PC-3 (cell line): ENCODE measurements at regions not wholly inside any gene's neighbourhood (a gene's known extent, or its start where the extent isn't known, plus 50 kb on each side); places are given as distances from the start of the nearest gene placed in this dataset.

Source experiments
- ATAC-seq: fragments of 200-7000 bp; cut with Tn5 transposase; 2 replicates; pipeline ENCODE4 v1.9.1; 2020; ENCODE audit warnings: mild to moderate bottlenecking, moderate library complexity
- BruUV-seq: library from RNA; stranded (reverse); fragments of 400-500 nt; replicated peaks from 2 replicates; lab custom pipeline; 2021; lab: Mats Ljungman, UMichigan
- CTCF ChIA-PET: fragments of 300-600 bp; sonication (Branson Sonifier 250); formaldehyde crosslinking; loops from one replicate; lab custom pipeline; 2022; ENCODE audit warnings: antibody characterized with exemption; lab: Charles Lee
- POLR2A ChIA-PET: fragments of 300-600 bp; sonication (Branson Sonifier 250); formaldehyde crosslinking; loops from one replicate; lab custom pipeline; 2022; ENCODE audit warnings: antibody characterized with exemption; ENCODE audit not compliant: unreplicated experiment; lab: Charles Lee
- DNase-seq: peaks from one replicate; pipeline ENCODE4 v3.0.0-alpha.2; 2015
- H2AFZ ChIP-seq: fragments of 300-600 bp; sonication (generic); 2 replicates; pipeline ENCODE4 v1.6.0; 2016; ENCODE audit warnings: antibody characterized with exemption, low read length
- H3F3A ChIP-seq: fragments of 300-600 bp; sonication (generic); one replicate; pipeline ENCODE4 v1.6.0; 2017; ENCODE audit warnings: antibody characterized with exemption, low read length, control low read depth, mild to moderate bottlenecking; ENCODE audit not compliant: unreplicated experiment
- H3K27ac ChIP-seq: fragments of 300-600 bp; sonication (generic); 2 replicates; pipeline ENCODE4 v1.5.1; 2016; ENCODE audit warnings: mild to moderate bottlenecking, low read length
- H3K27me3 ChIP-seq: fragments of 300-600 bp; sonication (generic); 2 replicates; pipeline ENCODE4 v1.6.1; 2016; ENCODE audit warnings: low read length, mixed read lengths
- H3K36me3 ChIP-seq: fragments of 300-600 bp; sonication (generic); 2 replicates; pipeline ENCODE4 v1.6.1; 2016; ENCODE audit warnings: low read depth, mixed run types, low read length, mixed read lengths
- H3K4me1 ChIP-seq: fragments of 300-600 bp; sonication (generic); 2 replicates; pipeline ENCODE4 v1.5.1; 2016; ENCODE audit warnings: low read length; ENCODE audit not compliant: insufficient read depth
- H3K4me2 ChIP-seq: fragments of 300-600 bp; sonication (generic); 2 replicates; pipeline ENCODE4 v1.6.0; 2016; ENCODE audit warnings: low read length
- H3K4me3 ChIP-seq: fragments of 300-600 bp; sonication (generic); 2 replicates; pipeline ENCODE4 v1.5.1; 2016; ENCODE audit warnings: mild to moderate bottlenecking, low read length, mixed read lengths
- H3K79me2 ChIP-seq: fragments of 300-600 bp; sonication (generic); 2 replicates; pipeline ENCODE4 v1.6.1; 2017; ENCODE audit warnings: low read length, mixed read lengths
- H3K9ac ChIP-seq: fragments of 300-600 bp; sonication (generic); 2 replicates; pipeline ENCODE4 v1.6.0; 2016; ENCODE audit warnings: mild to moderate bottlenecking, low read length
- H3K9me2 ChIP-seq: fragments of 300-600 bp; sonication (generic); replicated peaks from 2 replicates; pipeline ENCODE4 v1.6.1; 2016; ENCODE audit warnings: mixed run types, low read length, mixed read lengths
- H3K9me3 ChIP-seq: fragments of 300-600 bp; sonication (generic); 2 replicates; pipeline ENCODE4 v1.6.1; 2016; ENCODE audit warnings: low read length, mixed read lengths
- H4K20me1 ChIP-seq: fragments of 300-600 bp; sonication (generic); 2 replicates; pipeline ENCODE4 v1.6.1; 2016; ENCODE audit warnings: low read length, mixed read lengths
- CTCF ChIP-seq: fragments of 300-600 bp; sonication (generic); conservative IDR thresholded peaks from 2 replicates; pipeline ENCODE4 v1.5.1; 2017; ENCODE audit warnings: antibody characterized with exemption, low read depth, mild to moderate bottlenecking, low read length
- EZH2 ChIP-seq: fragments of 300-600 bp; sonication (generic); IDR thresholded peaks from one replicate; pipeline ENCODE4 v1.6.1; 2017; ENCODE audit warnings: antibody characterized with exemption, mild to moderate bottlenecking, low read length; ENCODE audit not compliant: unreplicated experiment
- EZH2phosphoT487 ChIP-seq: fragments of 300-600 bp; sonication (generic); IDR thresholded peaks from 2 replicates; pipeline ENCODE4 v1.6.1; 2018; ENCODE audit warnings: mild to moderate bottlenecking, antibody characterized with exemption, low read length, borderline replicate concordance
- intact Hi-C: fragments of 100-400 bp; cut with micrococcal nuclease; formaldehyde crosslinking; loops from 2 replicates; pipeline ENCODE4 v1.9.0; 2023

- no peak for TF ChIP-seq EZH2phosphoT487
- H3K27me3 ChIP-seq, result no peaks in the 10 kb centered on the region
- ATAC-seq, result no peak
- H3K9ac ChIP-seq, result no peak overlapping the region
- intact Hi-C loops, result no loop called here
- BruUV-seq, result no TSS peak
- H3K4me1 ChIP-seq, result no peaks in the 10 kb centered on the region
- no peaks in the 10 kb centered on the region for H3K9me3 ChIP-seq
- ChIA-PET POLR2A (no interaction called here), CTCF (no interaction called here)
- H3K9me2 ChIP-seq, result no peaks in the 10 kb centered on the region
- H3K4me3 ChIP-seq, result no peak overlapping the region
- no peaks in the 10 kb centered on the region for H3K36me3 ChIP-seq
- H3K27ac ChIP-seq, result no peak overlapping the region
- no peak for DNase-seq
- H3K79me2 ChIP-seq, result no peaks in the 10 kb centered on the region
- no peaks in the 10 kb centered on the region for H4K20me1 ChIP-seq
- H2AFZ ChIP-seq, result no peak overlapping the region
- H3K4me2 ChIP-seq, result no peak overlapping the region
- no peaks in the 10 kb centered on the region for H3F3A ChIP-seq
Measured at GRCh38 chr2:5473635-5474034, 218.5 kb upstream of the SOX11 start.

DNA sequence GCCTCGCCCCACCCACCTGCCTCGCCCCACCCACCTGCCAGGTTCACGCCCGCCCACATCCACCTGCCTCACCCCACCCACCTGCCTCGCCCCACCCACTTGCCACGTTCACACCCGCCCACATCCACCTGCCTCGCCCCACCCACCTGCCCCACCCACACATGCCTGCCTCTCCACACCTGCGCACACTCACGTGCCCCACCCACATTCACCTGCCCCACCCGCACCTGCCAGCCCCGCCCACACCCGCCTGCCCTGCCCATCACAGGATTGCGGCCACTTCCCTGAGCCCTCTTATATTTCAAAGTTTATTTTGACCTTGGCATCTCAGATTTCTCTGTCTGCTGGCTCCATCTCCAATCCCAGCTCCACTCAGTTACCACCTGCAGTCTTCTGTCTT is 217.5 kb upstream of the SOX11 start:
- no TSS peak for BruUV-seq
- TF ChIP-seq EZH2phosphoT487, result no peak
- no peak for TF ChIP-seq EZH2
- no peak for TF ChIP-seq CTCF
- intact Hi-C loops, result no loop called here
- Histone ChIP-seq H3K4me3 (no peak overlapping the region), H3K9me2 (no peaks in the 10 kb centered on the region), H3K9me3 (no peaks in the 10 kb centered on the region), H3K27me3 (no peaks in the 10 kb centered on the region), H3F3A (no peaks in the 10 kb centered on the region), H3K27ac (no peak overlapping the region), H3K79me2 (no peaks in the 10 kb centered on the region), H3K4me1 (no peaks in the 10 kb centered on the region), H3K36me3 (no peaks in the 10 kb centered on the region), H3K4me2 (no peak overlapping the region), H2AFZ (no peak overlapping the region), H4K20me1 (no peaks in the 10 kb centered on the region), H3K9ac (no peak overlapping the region)
- ChIA-PET POLR2A (no interaction called here), CTCF (no interaction called here)
- no peak for ATAC-seq
- DNase-seq, result no peak

GRCh38 chr2:5479265-5479928 is 212.8 kb upstream of the SOX11 start:
- TF ChIP-seq EZH2phosphoT487, result no peak
- no peak for TF ChIP-seq CTCF
- TF ChIP-seq EZH2, result no peak
- H3K4me3 ChIP-seq, result no peak overlapping the region
- no peak overlapping the region for H3K9ac ChIP-seq
- H3K27ac ChIP-seq, result no peak overlapping the region
- DNase-seq (no peak), ATAC-seq (no peak)
- H3F3A ChIP-seq, result no peaks in the 10 kb centered on the region
- POLR2A ChIA-PET, result no interaction called here
- no peak overlapping the region for H2AFZ ChIP-seq
- no peaks in the 10 kb centered on the region for H4K20me1 ChIP-seq
- BruUV-seq, result no TSS peak
- no peaks in the 10 kb centered on the region for H3K79me2 ChIP-seq
- intact Hi-C loops, result no loop called here
- no peaks in the 10 kb centered on the region for H3K27me3 ChIP-seq
- no peaks in the 10 kb centered on the region for H3K36me3 ChIP-seq
- CTCF ChIA-PET, result no interaction called here
- no peaks in the 10 kb centered on the region for H3K9me3 ChIP-seq
- H3K9me2 ChIP-seq, result no peaks in the 10 kb centered on the region
- H3K4me2 ChIP-seq, result no peak overlapping the region
- H3K4me1 ChIP-seq, result no peaks in the 10 kb centered on the region
